ENCODE measurements at regions not wholly inside any gene's neighbourhood (a gene's known extent, or its start where the extent isn't known, plus 50 kb on each side); places are given as distances from the start of the nearest gene placed in this dataset.

- no peak for TF ChIP-seq POLR2AphosphoS5 (IDR thresholded peaks at IDR 0.05; ENCODE audit: low read depth, low read length)
- no peak for TF ChIP-seq REST (IDR thresholded peaks at IDR 0.05; ENCODE audit: insufficient read depth in 1 of 2, low read depth in 2 of 2, low read length in 2 of 2)
These were observed 70.0 kb upstream of the PPP1R26 start for GRCh38 chr9:135409286-135410200.
